Testis (tissue), 2 donors: ENCODE measurements at regions not wholly inside any gene's neighbourhood (a gene's known extent, or its start where the extent isn't known, plus 50 kb on each side); places are given as distances from the start of the nearest gene placed in this dataset.
"Not testable (repeated sequence)": the region's sequence is repeated elsewhere in the genome, so short reads cannot be mapped to it uniquely, and the experiment has no call there.

Experiments
- DNase-seq: peaks from one replicate; pipeline ENCODE4 v3.0.0-alpha.2; 2019
- H3K27ac ChIP-seq, 2 donors: fragments of 200-600 bp; sonication (generic); one replicate each; pipeline ENCODE4 v1.5.1; 2019
- H3K27me3 ChIP-seq: fragments of 200-600 bp; sonication (generic); one replicate; pipeline ENCODE4 v1.5.1; 2019
- H3K36me3 ChIP-seq: fragments of 200-600 bp; sonication (generic); one replicate; pipeline ENCODE4 v1.5.1; 2017; ENCODE audit warnings: low read depth; ENCODE audit errors: missing control alignments
- H3K4me1 ChIP-seq: fragments of 200-600 bp; sonication (generic); one replicate; pipeline ENCODE4 v1.5.1; 2019
- H3K4me3 ChIP-seq, 2 donors: fragments of 200-600 bp; sonication (generic); one replicate each; pipeline ENCODE4 v1.5.1; 2017 to 2019
- H3K9me3 ChIP-seq: fragments of 200-600 bp; sonication (generic); one replicate; pipeline ENCODE4 v1.5.1; 2017
- WGBS, 2 donors: methylation state at CpG; one replicate each; pipeline ENCODE4 v1.1.5; 2018; 5-methylcytosine and 5-hydroxymethylcytosine counted together
- intact Hi-C: fragments of 100-400 bp; cut with DNase I; formaldehyde crosslinking; loops from one replicate; pipeline ENCODE4 v1.15.1; 2023; ENCODE audit warnings: low total_unique reads
- small RNA-seq, 2 donors: library from RNA; depleted of rRNA; stranded (forward); fragments of <200 nt; gene quantifications; one replicate each; pipeline ENCODE3, GENCODE V24; 2016
- TF ChIP-seq, protein P1 (sequence below), 3 experiments: fragments of 450-650 bp in 2 of 3; fragments of 200-600 bp in 1 of 3; sonication (generic) in 1 of 3; IDR thresholded peaks; one replicate each; pipeline ENCODE4 v1.5.1; 2016 to 2019; ENCODE audit warnings: antibody characterized with exemption in 3 of 3, mild to moderate bottlenecking in 2 of 3, moderate library complexity in 1 of 3

DNA sequence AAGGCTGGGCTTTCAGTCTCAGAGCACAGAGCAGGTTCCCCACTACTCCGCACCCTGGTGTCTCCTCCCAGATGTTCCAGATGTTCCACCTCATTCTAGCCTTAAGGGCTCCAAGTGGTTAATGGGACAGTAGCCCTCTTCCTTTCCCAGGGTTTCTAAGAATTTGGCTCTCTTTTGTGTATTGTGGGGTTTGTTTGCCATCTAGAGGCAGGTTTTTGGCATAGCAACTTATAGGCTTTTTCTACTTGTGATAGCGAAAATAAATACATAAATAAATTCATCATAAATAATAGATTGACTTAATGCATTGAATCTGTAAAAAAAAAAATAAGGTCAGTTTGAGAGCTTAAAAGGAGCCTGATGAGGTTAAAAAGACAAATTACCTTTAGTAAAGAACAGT is 86.1 kb upstream of the XKR3 start:
- H3K27me3 ChIP-seq, intact Hi-C loops, DNase-seq, H3K9me3 ChIP-seq, H3K27ac ChIP-seq, H3K4me1 ChIP-seq, H3K36me3 ChIP-seq, H3K4me3 ChIP-seq: not testable (repeated sequence)
- TF ChIP-seq, protein P1, sequence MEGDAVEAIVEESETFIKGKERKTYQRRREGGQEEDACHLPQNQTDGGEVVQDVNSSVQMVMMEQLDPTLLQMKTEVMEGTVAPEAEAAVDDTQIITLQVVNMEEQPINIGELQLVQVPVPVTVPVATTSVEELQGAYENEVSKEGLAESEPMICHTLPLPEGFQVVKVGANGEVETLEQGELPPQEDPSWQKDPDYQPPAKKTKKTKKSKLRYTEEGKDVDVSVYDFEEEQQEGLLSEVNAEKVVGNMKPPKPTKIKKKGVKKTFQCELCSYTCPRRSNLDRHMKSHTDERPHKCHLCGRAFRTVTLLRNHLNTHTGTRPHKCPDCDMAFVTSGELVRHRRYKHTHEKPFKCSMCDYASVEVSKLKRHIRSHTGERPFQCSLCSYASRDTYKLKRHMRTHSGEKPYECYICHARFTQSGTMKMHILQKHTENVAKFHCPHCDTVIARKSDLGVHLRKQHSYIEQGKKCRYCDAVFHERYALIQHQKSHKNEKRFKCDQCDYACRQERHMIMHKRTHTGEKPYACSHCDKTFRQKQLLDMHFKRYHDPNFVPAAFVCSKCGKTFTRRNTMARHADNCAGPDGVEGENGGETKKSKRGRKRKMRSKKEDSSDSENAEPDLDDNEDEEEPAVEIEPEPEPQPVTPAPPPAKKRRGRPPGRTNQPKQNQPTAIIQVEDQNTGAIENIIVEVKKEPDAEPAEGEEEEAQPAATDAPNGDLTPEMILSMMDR (IDR thresholded peaks at IDR 0.05): peak in 1 of 3 experiments; percentile 16
- WGBS, 2 donors: 24 to 29% methylated on average over 2 of the region's 2 CpGs

DNA sequence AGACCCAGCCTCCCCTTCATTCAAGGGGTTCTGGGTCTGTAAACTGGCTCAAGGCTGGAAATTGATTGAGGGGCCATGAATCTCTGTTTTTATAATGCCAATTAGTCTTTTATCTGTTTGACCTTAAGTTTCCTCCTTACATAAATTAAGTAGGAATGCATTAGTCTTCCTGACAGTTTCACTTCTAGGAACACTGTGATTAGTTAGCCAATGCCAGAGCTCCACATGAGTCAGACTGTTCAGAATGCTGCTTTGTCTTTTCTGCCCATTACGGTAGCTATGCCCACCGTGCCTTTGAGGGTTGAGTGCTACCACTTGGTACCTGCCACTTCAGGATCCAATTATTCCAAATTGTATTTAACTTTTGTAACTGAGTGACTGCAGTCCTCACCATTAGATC is 76.8 kb upstream of the XKR3 start:
- not testable (repeated sequence) for H3K27me3 ChIP-seq
- 38 to 54% methylated on average over 2 of the region's 2 CpGs for WGBS, 2 donors

DNA sequence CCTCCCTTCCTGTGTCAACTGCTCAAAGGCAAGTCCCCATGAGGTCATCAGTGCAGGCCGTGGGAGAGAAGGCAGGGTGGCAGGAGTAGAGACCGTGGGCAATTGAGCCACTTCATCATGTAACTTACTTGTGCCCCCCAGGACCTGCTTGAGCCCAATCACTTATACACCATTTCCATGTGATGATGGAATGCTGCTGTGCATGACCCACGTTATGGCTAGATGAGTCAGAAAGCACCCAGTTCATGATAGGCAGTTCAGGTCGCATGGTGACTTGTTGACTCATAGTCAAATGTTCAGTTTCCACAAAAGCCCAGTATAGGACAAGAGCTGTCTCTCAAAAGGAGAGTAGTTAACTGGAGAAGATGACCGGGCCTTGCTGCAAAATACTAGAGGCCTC is 76.4 kb upstream of the XKR3 start:
- DNase-seq, H3K27ac ChIP-seq, H3K9me3 ChIP-seq, H3K4me3 ChIP-seq, H3K27me3 ChIP-seq, intact Hi-C loops, H3K4me1 ChIP-seq, H3K36me3 ChIP-seq: not testable (repeated sequence)
- 82 to 93% methylated on average over 2 to 4 of the region's 5 CpGs for WGBS, 2 donors

More for the DNA sequence above, 76.8 kb upstream of the XKR3 start:
- H3K4me3 ChIP-seq, DNase-seq, intact Hi-C loops, H3K27ac ChIP-seq, H3K4me1 ChIP-seq, H3K36me3 ChIP-seq, H3K9me3 ChIP-seq: not testable (repeated sequence)

DNA sequence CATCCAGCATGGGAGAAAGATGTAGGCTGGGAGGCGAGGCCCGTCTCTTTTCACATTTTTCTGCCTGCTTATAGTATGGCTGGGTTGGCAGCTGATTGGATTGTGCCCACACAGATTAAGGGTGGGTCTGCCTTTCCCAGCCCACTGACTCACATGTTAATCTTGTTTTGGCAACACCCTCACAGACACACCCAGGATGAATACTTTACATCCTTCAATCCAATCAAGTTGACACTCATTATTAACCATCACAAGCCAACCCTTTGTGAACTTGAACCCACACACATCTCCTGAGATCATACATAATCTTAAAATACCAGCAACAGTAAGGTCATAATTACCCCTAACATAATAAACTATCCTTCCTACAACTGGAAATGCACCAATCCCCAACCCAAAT is 74.1 kb upstream of the XKR3 start:
- DNase-seq, H3K36me3 ChIP-seq, H3K4me3 ChIP-seq, H3K9me3 ChIP-seq, H3K27me3 ChIP-seq, H3K4me1 ChIP-seq, intact Hi-C loops, H3K27ac ChIP-seq: not testable (repeated sequence)
- WGBS, 2 donors: 73 to 85% methylated on average over 2 of the region's 2 CpGs

DNA sequence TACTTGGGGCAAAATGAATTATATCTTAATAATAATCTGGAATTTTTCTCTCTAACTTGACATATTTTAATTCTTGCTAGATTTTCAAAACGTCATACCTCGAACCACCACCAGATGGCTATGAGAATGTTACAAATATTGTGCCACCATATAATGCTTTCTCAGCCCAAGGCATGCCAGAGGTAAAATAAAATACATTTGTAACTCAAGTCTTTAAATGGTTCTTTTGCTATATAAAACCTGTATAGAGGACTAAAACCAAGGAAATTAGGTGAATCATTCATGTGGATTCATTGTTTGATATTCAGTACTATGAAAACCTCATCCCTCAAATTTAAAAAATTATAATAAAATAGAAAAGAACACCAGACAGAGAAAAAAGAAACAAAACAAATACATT is 72.2 kb upstream of the XKR3 start:
- 3 to 18% methylated on average over 2 of the region's 2 CpGs for WGBS, 2 donors
- H3K4me1 ChIP-seq, H3K9me3 ChIP-seq, H3K4me3 ChIP-seq, H3K27ac ChIP-seq, DNase-seq, H3K36me3 ChIP-seq, intact Hi-C loops, H3K27me3 ChIP-seq: not testable (repeated sequence)

DNA sequence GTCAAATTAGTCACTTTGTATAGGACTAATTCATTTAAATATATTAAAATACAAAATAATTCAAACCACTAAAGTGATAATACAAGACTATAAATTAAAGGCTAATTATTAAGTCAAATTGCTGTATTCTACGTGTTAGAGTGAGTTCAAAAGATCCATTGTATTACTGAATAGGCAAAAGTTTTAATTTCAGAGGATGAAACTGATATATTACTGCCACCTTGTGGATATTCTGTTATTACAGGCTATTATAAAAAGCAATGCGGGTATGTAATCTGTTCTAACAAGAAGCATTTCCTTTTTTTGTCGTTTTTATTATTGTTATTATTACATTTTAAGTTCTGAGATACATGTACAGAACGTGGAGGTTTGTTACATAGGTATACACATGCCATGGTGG is 66.7 kb upstream of the XKR3 start:
- H3K4me3 ChIP-seq, H3K36me3 ChIP-seq, intact Hi-C loops, H3K4me1 ChIP-seq, H3K27ac ChIP-seq, H3K27me3 ChIP-seq, H3K9me3 ChIP-seq, DNase-seq: not testable (repeated sequence)
- 10 to 13% methylated on average over 4 of the region's 4 CpGs for WGBS, 2 donors
- TF ChIP-seq, protein P1 (IDR thresholded peaks at IDR 0.05): peak in 1 of 3 experiments; percentile 44

DNA sequence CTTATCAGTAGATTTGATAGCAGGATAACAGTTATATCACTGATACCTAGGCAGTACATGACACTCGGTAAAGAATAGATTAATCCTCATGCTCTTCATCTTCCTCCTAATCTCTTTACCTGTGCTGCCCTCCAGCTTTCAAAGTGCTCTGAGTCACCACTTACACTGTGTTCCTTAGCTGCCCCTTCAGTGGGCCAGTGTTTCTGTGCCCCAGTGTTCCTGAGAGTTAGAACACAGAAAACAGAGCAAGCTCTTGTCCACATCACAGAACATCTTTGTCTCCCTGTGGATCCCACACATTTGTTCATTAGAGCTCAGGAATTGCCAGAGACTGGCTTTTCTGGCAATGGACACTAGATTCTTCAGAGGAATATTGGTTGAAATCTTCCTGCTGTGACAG is 51.1 kb upstream of the XKR3 start:
- H3K36me3 ChIP-seq, H3K27me3 ChIP-seq, H3K4me3 ChIP-seq, H3K27ac ChIP-seq, H3K4me1 ChIP-seq, intact Hi-C loops, H3K9me3 ChIP-seq, DNase-seq: not testable (repeated sequence)
- 74 to 75% methylated on average over 1 of the region's 1 CpG for WGBS, 2 donors

Small RNAs in the stretch of these regions (small RNA-seq; reads per million reads assigned to genes)
- gene AC006548.1 (0 reads per million in 2 donors), gene MTND1P17 (0 reads per million in 2 donors)
